SK-N-SH (cell line): ENCODE measurements at regions not wholly inside any gene's neighbourhood (a gene's known extent, or its start where the extent isn't known, plus 50 kb on each side); places are given as distances from the start of the nearest gene placed in this dataset.

Experiments
- CTCF ChIA-PET: fragments of 300-600, 350-600 bp; formaldehyde crosslinking; extraction: SDS; loops from one replicate; lab custom pipeline; 2021; lab: Yijun Ruan, JAX
- POLR2A ChIA-PET: fragments of 350-600 bp; sonication (Branson Sonifier 250); formaldehyde crosslinking; extraction: SDS; loops from one replicate; lab custom pipeline; 2020; ENCODE audit warnings: antibody characterized with exemption, inconsistent platforms; lab: Yijun Ruan, JAX
- DNase-seq: peaks from one replicate; pipeline ENCODE4 v3.0.0; 2012
- H2AFZ ChIP-seq: fragments of 200-600 bp; sonication (generic); 2 replicates; pipeline ENCODE4 v1.8.1; 2016; ENCODE audit warnings: antibody characterized with exemption, mild to moderate bottlenecking, low read depth
- H3F3A ChIP-seq: fragments of 200-600 bp; sonication (generic); replicated peaks from 2 replicates; pipeline ENCODE3; 2016; ENCODE audit warnings: antibody characterized with exemption, mild to moderate bottlenecking; ENCODE audit not compliant: insufficient read depth
- H3K27ac ChIP-seq, 2 experiments: fragments of 200-500 bp in 1 of 2; fragments of 200-600 bp in 1 of 2; sonication (Bioruptor generic) in 1 of 2; sonication (generic), shearing (Covaris generic) in 1 of 2; 2 replicates each; pipeline versions ENCODE4 v1.5.1 to v1.6.1; 2014 to 2016; ENCODE audit warnings: low read depth in 2 of 2, inconsistent platforms in 1 of 2, low read length in 1 of 2, mild to moderate bottlenecking in 1 of 2, mixed read lengths in 1 of 2
- H3K27me3 ChIP-seq: fragments of 200-600 bp; sonication (generic), shearing (Covaris generic); 2 replicates; pipeline ENCODE4 v1.6.1; 2016; ENCODE audit warnings: mixed run types; ENCODE audit not compliant: insufficient read depth
- H3K36me3 ChIP-seq, 2 experiments: fragments of 200-500 bp in 1 of 2; fragments of 200-600 bp in 1 of 2; sonication (Bioruptor generic) in 1 of 2; sonication (generic) in 1 of 2; replicated peaks in 1 of 2; 2 replicates each; pipeline versions ENCODE3 to v1.5.1; 2014 to 2016; ENCODE audit warnings: low read length in 1 of 2, mild to moderate bottlenecking in 1 of 2; ENCODE audit not compliant: insufficient read depth in 2 of 2, control insufficient read depth in 1 of 2
- H3K4me1 ChIP-seq, 2 experiments: fragments of 200-500 bp in 1 of 2; fragments of 200-600 bp in 1 of 2; sonication (Bioruptor generic) in 1 of 2; sonication (generic), shearing (Covaris generic) in 1 of 2; 2 replicates each; pipeline versions ENCODE4 v1.5.1 to v1.6.1; 2014 to 2016; ENCODE audit warnings: low read depth in 1 of 2, low read length in 1 of 2, mixed run types in 1 of 2; ENCODE audit not compliant: insufficient read depth in 2 of 2, control insufficient read depth in 1 of 2
- H3K4me2 ChIP-seq: fragments of 200-600 bp; sonication (generic), shearing (Covaris generic); 2 replicates; pipeline ENCODE4 v1.6.1; 2017; ENCODE audit warnings: mixed run types
- H3K4me3 ChIP-seq, 2 experiments: fragments of 200-500 bp in 1 of 2; fragments of 200-600 bp in 1 of 2; sonication (Bioruptor generic) in 1 of 2; sonication (generic), shearing (Covaris generic) in 1 of 2; 2 replicates each; pipeline versions ENCODE4 v1.5.1 to v1.8.1; 2014 to 2016; ENCODE audit warnings: low read depth in 2 of 2, inconsistent platforms in 1 of 2, low read length in 1 of 2, mild to moderate bottlenecking in 1 of 2, mixed read lengths in 1 of 2, moderate library complexity in 1 of 2
- H3K79me2 ChIP-seq: fragments of 200-600 bp; sonication (generic); 2 replicates; pipeline ENCODE4 v1.8.1; 2017; ENCODE audit warnings: mild to moderate bottlenecking; ENCODE audit not compliant: insufficient read depth
- H3K9ac ChIP-seq: fragments of 200-600 bp; sonication (generic); 2 replicates; pipeline ENCODE4 v1.6.1; 2017; ENCODE audit warnings: mixed run types
- H3K9me2 ChIP-seq: fragments of 200-600 bp; sonication (generic); 2 replicates; pipeline ENCODE4 v1.6.1; 2017; ENCODE audit warnings: mixed run types
- H3K9me3 ChIP-seq: fragments of 200-600 bp; sonication (generic); 2 replicates; pipeline ENCODE4 v1.6.1; 2017; ENCODE audit warnings: mixed run types, mild to moderate bottlenecking, moderate library complexity
- H4K20me1 ChIP-seq: fragments of 200-600 bp; sonication (generic); 2 replicates; pipeline ENCODE4 v1.6.1; 2017; ENCODE audit warnings: mild to moderate bottlenecking, mixed run types; ENCODE audit not compliant: insufficient read depth
- CHD2 ChIP-seq: fragments of 150-350 bp; IDR thresholded peaks from 2 replicates; pipeline ENCODE4 v1.6.1; 2018; ENCODE audit warnings: low read length; ENCODE audit not compliant: partially characterized antibody
- ELF1 ChIP-seq: IDR thresholded peaks from 2 replicates; pipeline ENCODE4 v1.4.0; 2012
- EZH2phosphoT487 ChIP-seq: fragments of 200-600 bp; sonication (generic); IDR thresholded peaks from 2 replicates; pipeline ENCODE4 v1.6.1; 2017; ENCODE audit warnings: low read depth, mixed run types, mild to moderate bottlenecking, antibody characterized with exemption, moderate library complexity, borderline replicate concordance
- FOSL2 ChIP-seq: IDR thresholded peaks from 2 replicates; pipeline ENCODE4 v1.4.0; 2012; ENCODE audit warnings: low read depth, mild to moderate bottlenecking, moderate library complexity, borderline replicate concordance
- FOXJ3 ChIP-seq: sonication (generic); formaldehyde crosslinking; IDR thresholded peaks from 2 replicates; pipeline ENCODE4 v1.5.1; 2020; ENCODE audit warnings: mild to moderate bottlenecking, missing genetic modification reagents
- FOXM1 ChIP-seq: IDR thresholded peaks from 2 replicates; pipeline ENCODE4 v1.4.0; 2012; ENCODE audit warnings: low read depth, mild to moderate bottlenecking
- GATA2 ChIP-seq: sonication (generic); formaldehyde crosslinking; IDR thresholded peaks from 2 replicates; pipeline ENCODE4 v1.5.0; 2020; ENCODE audit warnings: mild to moderate bottlenecking, missing genetic modification reagents
- JUND ChIP-seq: IDR thresholded peaks from 2 replicates; pipeline ENCODE4 v1.4.0; 2012
- MEF2A ChIP-seq: IDR thresholded peaks from 2 replicates; pipeline ENCODE4 v1.4.0; 2012; ENCODE audit warnings: low read depth, borderline replicate concordance
- MXI1 ChIP-seq: IDR thresholded peaks from 2 replicates; pipeline ENCODE4 v1.6.1; 2012; ENCODE audit warnings: mild to moderate bottlenecking, low read depth, low read length, improper control_type of control experiment
- NRF1 ChIP-seq: IDR thresholded peaks from 2 replicates; pipeline ENCODE4 v1.6.1; 2012; ENCODE audit warnings: low read depth, mild to moderate bottlenecking, low read length
- POLR2AphosphoS5 ChIP-seq: IDR thresholded peaks from 2 replicates; pipeline ENCODE4 v1.6.1; 2012; ENCODE audit warnings: low read depth, low read length
- RAD21 ChIP-seq: IDR thresholded peaks from 2 replicates; pipeline ENCODE4 v1.6.1; 2012; ENCODE audit warnings: mild to moderate bottlenecking, low read length
- RCOR1 ChIP-seq: fragments of 150-350 bp; IDR thresholded peaks from 2 replicates; pipeline ENCODE4 v1.6.1; 2017; ENCODE audit warnings: antibody characterized with exemption, low read length
- REST ChIP-seq: IDR thresholded peaks from 2 replicates; pipeline ENCODE4 v1.6.1; 2012; ENCODE audit warnings: mild to moderate bottlenecking, low read depth, low read length, moderate library complexity
- RFX5 ChIP-seq: IDR thresholded peaks from 2 replicates; pipeline ENCODE4 v1.6.1; 2012; ENCODE audit warnings: mild to moderate bottlenecking, improper control_type of control experiment, low read length
- RXRA ChIP-seq: IDR thresholded peaks from 2 replicates; pipeline ENCODE4 v1.4.0; 2012; ENCODE audit warnings: low read depth, mild to moderate bottlenecking, borderline replicate concordance
- SIN3A ChIP-seq: IDR thresholded peaks from 2 replicates; pipeline ENCODE4 v1.6.1; 2012; ENCODE audit warnings: low read depth, mild to moderate bottlenecking, low read length, moderate library complexity, borderline replicate concordance
- SMC3 ChIP-seq: IDR thresholded peaks from 2 replicates; pipeline ENCODE4 v1.6.1; 2012; ENCODE audit warnings: low read depth, low read length, improper control_type of control experiment
- TAF1 ChIP-seq: IDR thresholded peaks from 2 replicates; pipeline ENCODE4 v1.6.1; 2012; ENCODE audit warnings: low read depth, mild to moderate bottlenecking, low read length, moderate library complexity, borderline replicate concordance
- TEAD4 ChIP-seq: IDR thresholded peaks from 2 replicates; pipeline ENCODE4 v1.4.0; 2012; ENCODE audit warnings: mild to moderate bottlenecking, borderline replicate concordance; ENCODE audit not compliant: insufficient read depth
- USF1 ChIP-seq: IDR thresholded peaks from 2 replicates; pipeline ENCODE4 v1.4.0; 2012; ENCODE audit warnings: low read depth, borderline replicate concordance
- USF2 ChIP-seq: fragments of 150-350 bp; IDR thresholded peaks from 2 replicates; pipeline ENCODE4 v1.6.1; 2017; ENCODE audit warnings: antibody characterized with exemption, low read length, low read depth, borderline replicate concordance
- YY1 ChIP-seq: IDR thresholded peaks from 2 replicates; pipeline ENCODE4 v1.4.0; 2012; ENCODE audit warnings: low read depth, mild to moderate bottlenecking
- WGBS: methylation state at CpG from one replicate; pipeline ENCODE4 v1.1.6; 2017; ENCODE audit warnings: low lambda C conversion rate; 5-methylcytosine and 5-hydroxymethylcytosine counted together

- WGBS: 31% methylated on average over 4 of the region's 4 CpGs
- no peaks in the 10 kb centered on the region for H3K79me2 ChIP-seq
- ChIA-PET CTCF (no interaction called here), POLR2A (no interaction called here)
- no peaks in the 10 kb centered on the region; a peak in 2 of 4 replicates for H3K4me1 ChIP-seq
- no peak overlapping the region for H2AFZ ChIP-seq
- H3K36me3 ChIP-seq: no peaks in the 10 kb centered on the region
- H3K9me3 ChIP-seq: 0 out of 2 replicates have a peak, but pooled peaks cover under 1% of the 10 kb centered on the region
- H3F3A ChIP-seq: no peaks in the 10 kb centered on the region
- no peaks in the 10 kb centered on the region for H3K9me2 ChIP-seq
- no peak for DNase-seq
- H3K9ac ChIP-seq: no peak overlapping the region
- no peak for TF ChIP-seq ELF1
- TF ChIP-seq USF2: no peak
- TF ChIP-seq FOSL2: no peak
- no peak for TF ChIP-seq MXI1
- TF ChIP-seq SMC3: no peak
- no peak for TF ChIP-seq TEAD4
- TF ChIP-seq MEF2A: no peak
- no peak for TF ChIP-seq RXRA
- TF ChIP-seq POLR2AphosphoS5: no peak
- TF ChIP-seq TAF1: no peak
- TF ChIP-seq FOXM1: no peak
- no peak for TF ChIP-seq RFX5
- TF ChIP-seq FOXJ3 (CRISPR knock-in tag): no peak
- no peak for TF ChIP-seq SIN3A
- no peak for TF ChIP-seq GATA2
- TF ChIP-seq NRF1: no peak
- TF ChIP-seq EZH2phosphoT487: no peak
- TF ChIP-seq CHD2: no peak
- no peak for TF ChIP-seq RAD21
- TF ChIP-seq JUND: no peak
- no peak overlapping the region for H3K4me3 ChIP-seq
- H3K4me2 ChIP-seq: no peak overlapping the region
- H4K20me1 ChIP-seq: no peaks in the 10 kb centered on the region
- no peaks in the 10 kb centered on the region for H3K27me3 ChIP-seq
- no peak overlapping the region for H3K27ac ChIP-seq
These were observed 294.8 kb downstream of the NR2F2 start for GRCh38 chr15:96625256-96625655.

GRCh38 chr15:96627031-96627568 lies 296.6 kb downstream of the NR2F2 start:
- H3K4me1 ChIP-seq: no peaks in the 10 kb centered on the region; a peak in 2 of 4 replicates
- no peaks in the 10 kb centered on the region for H3K27me3 ChIP-seq
- no peaks in the 10 kb centered on the region; the same call in 1 of the 2 replicates for H3K9me3 ChIP-seq
- no peaks in the 10 kb centered on the region for H3K36me3 ChIP-seq
- no peak overlapping the region for H3K4me3 ChIP-seq
- no peak for DNase-seq
- no peak overlapping the region for H2AFZ ChIP-seq
- CTCF ChIA-PET: no interaction called here
- no peak overlapping the region for H3K27ac ChIP-seq
- H4K20me1 ChIP-seq: no peaks in the 10 kb centered on the region
- no peak overlapping the region for H3K9ac ChIP-seq
- no peaks in the 10 kb centered on the region for H3F3A ChIP-seq
- TF ChIP-seq GATA2 (no peak), TAF1 (no peak), SIN3A (no peak), REST (no peak), FOXM1 (no peak), SMC3 (no peak), MEF2A (no peak), RFX5 (no peak), YY1 (no peak), USF1 (no peak), TEAD4 (no peak), ELF1 (no peak), RCOR1 (no peak), JUND (no peak), FOSL2 (no peak)
- H3K79me2 ChIP-seq: no peaks in the 10 kb centered on the region
- POLR2A ChIA-PET: no interaction called here
- H3K4me2 ChIP-seq: no peak overlapping the region
- WGBS: 31% methylated on average over 13 of the region's 13 CpGs
- H3K9me2 ChIP-seq: no peaks in the 10 kb centered on the region
